Neural progenitor cell (in vitro differentiated cells): ENCODE measurements at regions not wholly inside any gene's neighbourhood (a gene's known extent, or its start where the extent isn't known, plus 50 kb on each side); places are given as distances from the start of the nearest gene placed in this dataset.

Source experiments
- DNase-seq: peaks from one replicate; pipeline ENCODE4 v3.0.0-alpha.2; 2016; ENCODE audit warnings: low spot score
- H2AFZ ChIP-seq: fragments of 200-600 bp; sonication (generic); replicated peaks from 2 replicates; pipeline ENCODE4 v1.6.1; 2016; ENCODE audit warnings: antibody characterized with exemption
- H3F3A ChIP-seq: fragments of 200-600 bp; sonication (generic); 2 replicates; pipeline ENCODE4 v1.6.1; 2016; ENCODE audit warnings: antibody characterized with exemption, low read depth
- H3K27ac ChIP-seq: fragments of 200-600 bp; sonication (generic); 2 replicates; pipeline ENCODE4 v1.5.1; 2016; ENCODE audit warnings: mild to moderate bottlenecking
- H3K27me3 ChIP-seq: fragments of 200-600 bp; sonication (generic); 2 replicates; pipeline ENCODE4 v1.6.1; 2016; ENCODE audit warnings: mild to moderate bottlenecking, moderate library complexity
- H3K36me3 ChIP-seq: fragments of 200-600 bp; sonication (generic); 2 replicates; pipeline ENCODE4 v1.5.1; 2016
- H3K4me1 ChIP-seq: fragments of 200-600 bp; sonication (generic); 2 replicates; pipeline ENCODE4 v1.6.1; 2016; ENCODE audit warnings: mixed run types
- H3K4me2 ChIP-seq: fragments of 200-600 bp; sonication (generic); 2 replicates; pipeline ENCODE4 v1.6.1; 2016
- H3K4me3 ChIP-seq: fragments of 200-600 bp; sonication (generic); 2 replicates; pipeline ENCODE4 v1.5.1; 2016
- H3K79me2 ChIP-seq: fragments of 200-600 bp; sonication (generic); 2 replicates; pipeline ENCODE4 v1.6.1; 2016; ENCODE audit warnings: low read depth
- H3K9ac ChIP-seq: fragments of 200-600 bp; sonication (generic); 2 replicates; pipeline ENCODE4 v1.6.1; 2016
- H3K9me3 ChIP-seq: fragments of 200-600 bp; sonication (generic); 2 replicates; pipeline ENCODE4 v1.5.1; 2016; ENCODE audit warnings: low read depth
- H4K20me1 ChIP-seq: fragments of 200-600 bp; sonication (generic); 2 replicates; pipeline ENCODE4 v1.6.1; 2016; ENCODE audit warnings: low read depth
- H3K27ac Mint-ChIP-seq: 3 replicates; pipeline ENCODE4 v1.8.0; 2021; ENCODE audit warnings: mixed read lengths
- H3K27me3 Mint-ChIP-seq: 2 replicates; pipeline ENCODE4 v1.8.0; 2022; ENCODE audit warnings: low read depth, mild to moderate bottlenecking, inconsistent platforms, moderate library complexity, mixed read lengths; ENCODE audit not compliant: insufficient read depth
- H3K36me3 Mint-ChIP-seq: 3 replicates; pipeline ENCODE4 v1.8.0; 2021; ENCODE audit warnings: mixed read lengths
- H3K4me1 Mint-ChIP-seq: 3 replicates; pipeline ENCODE4 v1.8.0; 2021; ENCODE audit warnings: mixed read lengths
- H3K4me3 Mint-ChIP-seq: 3 replicates; pipeline ENCODE4 v1.8.0; 2021; ENCODE audit warnings: mild to moderate bottlenecking, moderate library complexity, mixed read lengths
- H3K9me3 Mint-ChIP-seq: 3 replicates; pipeline ENCODE4 v1.8.0; 2020; ENCODE audit warnings: mixed read lengths
- EZH2 ChIP-seq: fragments of 200-600 bp; sonication (generic); IDR thresholded peaks from 2 replicates; pipeline ENCODE4 v1.6.1; 2017; ENCODE audit warnings: antibody characterized with exemption, mild to moderate bottlenecking, moderate library complexity
- EZH2phosphoT487 ChIP-seq: fragments of 200-600 bp; sonication (generic); IDR thresholded peaks from 2 replicates; pipeline ENCODE4 v1.6.1; 2017; ENCODE audit warnings: antibody characterized with exemption
- TF ChIP-seq, protein P1 (sequence below): fragments of 200-600 bp; sonication (generic); IDR thresholded peaks from 2 replicates; pipeline ENCODE4 v1.5.1; 2017; ENCODE audit warnings: antibody characterized with exemption, mild to moderate bottlenecking

DNA sequence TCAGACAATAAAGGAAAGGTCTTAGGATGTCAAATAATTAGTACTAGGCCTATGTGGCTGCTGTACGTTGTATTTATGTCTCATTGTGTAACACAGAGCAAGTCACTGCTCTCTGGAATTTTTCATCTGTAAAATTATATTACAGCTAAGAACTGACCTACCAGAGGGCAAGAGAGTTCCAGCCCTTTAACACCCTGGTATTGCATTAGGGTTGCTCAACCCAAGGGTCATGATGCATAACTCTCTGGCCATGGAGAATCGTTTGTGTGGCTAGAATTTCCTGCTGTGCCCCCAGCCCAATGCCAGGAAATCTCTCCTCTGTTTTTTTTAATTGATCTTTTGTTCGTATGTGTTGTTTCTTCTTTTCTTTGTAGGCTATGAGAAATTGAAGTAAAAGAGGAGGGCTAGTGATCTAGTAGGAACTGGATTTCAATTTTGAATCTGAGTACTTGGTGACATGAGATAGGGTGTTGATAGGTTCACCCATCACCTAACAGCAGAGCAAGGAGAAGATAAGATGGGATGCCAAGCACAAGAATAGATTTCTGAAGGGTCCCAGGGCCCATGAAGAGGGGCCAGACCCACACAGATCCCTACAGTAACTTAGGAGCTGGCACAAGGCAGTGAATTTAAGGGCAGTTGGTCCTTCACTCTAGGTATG, 571.2 kb upstream of the TNP1 start:
- Histone ChIP-seq H2AFZ (no peak overlapping the region), H3F3A (no peaks in the 10 kb centered on the region), H3K4me2 (no peak overlapping the region), H3K9ac (no peak overlapping the region), H3K79me2 (no peaks in the 10 kb centered on the region), H3K4me3 (no peak overlapping the region), H3K27me3 (no peaks in the 10 kb centered on the region), H3K4me1 (peaks cover 27% of the 10 kb centered on the region), H3K36me3 (no peaks in the 10 kb centered on the region), H4K20me1 (no peaks in the 10 kb centered on the region), H3K27ac (no peak overlapping the region), H3K9me3 (no peaks in the 10 kb centered on the region)
- Mint-ChIP-seq H3K36me3 (no peaks in the 10 kb centered on the region), H3K27ac (no peak overlapping the region), H3K9me3 (no peaks in the 10 kb centered on the region), H3K27me3 (peaks cover 5% of the 10 kb centered on the region), H3K4me3 (no peak overlapping the region), H3K4me1 (peaks cover 33% of the 10 kb centered on the region)
- TF ChIP-seq EZH2 = no peak
- TF ChIP-seq, protein P1, sequence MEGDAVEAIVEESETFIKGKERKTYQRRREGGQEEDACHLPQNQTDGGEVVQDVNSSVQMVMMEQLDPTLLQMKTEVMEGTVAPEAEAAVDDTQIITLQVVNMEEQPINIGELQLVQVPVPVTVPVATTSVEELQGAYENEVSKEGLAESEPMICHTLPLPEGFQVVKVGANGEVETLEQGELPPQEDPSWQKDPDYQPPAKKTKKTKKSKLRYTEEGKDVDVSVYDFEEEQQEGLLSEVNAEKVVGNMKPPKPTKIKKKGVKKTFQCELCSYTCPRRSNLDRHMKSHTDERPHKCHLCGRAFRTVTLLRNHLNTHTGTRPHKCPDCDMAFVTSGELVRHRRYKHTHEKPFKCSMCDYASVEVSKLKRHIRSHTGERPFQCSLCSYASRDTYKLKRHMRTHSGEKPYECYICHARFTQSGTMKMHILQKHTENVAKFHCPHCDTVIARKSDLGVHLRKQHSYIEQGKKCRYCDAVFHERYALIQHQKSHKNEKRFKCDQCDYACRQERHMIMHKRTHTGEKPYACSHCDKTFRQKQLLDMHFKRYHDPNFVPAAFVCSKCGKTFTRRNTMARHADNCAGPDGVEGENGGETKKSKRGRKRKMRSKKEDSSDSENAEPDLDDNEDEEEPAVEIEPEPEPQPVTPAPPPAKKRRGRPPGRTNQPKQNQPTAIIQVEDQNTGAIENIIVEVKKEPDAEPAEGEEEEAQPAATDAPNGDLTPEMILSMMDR = no peak
- TF ChIP-seq EZH2phosphoT487 = no peak
- DNase-seq = no peak

DNA sequence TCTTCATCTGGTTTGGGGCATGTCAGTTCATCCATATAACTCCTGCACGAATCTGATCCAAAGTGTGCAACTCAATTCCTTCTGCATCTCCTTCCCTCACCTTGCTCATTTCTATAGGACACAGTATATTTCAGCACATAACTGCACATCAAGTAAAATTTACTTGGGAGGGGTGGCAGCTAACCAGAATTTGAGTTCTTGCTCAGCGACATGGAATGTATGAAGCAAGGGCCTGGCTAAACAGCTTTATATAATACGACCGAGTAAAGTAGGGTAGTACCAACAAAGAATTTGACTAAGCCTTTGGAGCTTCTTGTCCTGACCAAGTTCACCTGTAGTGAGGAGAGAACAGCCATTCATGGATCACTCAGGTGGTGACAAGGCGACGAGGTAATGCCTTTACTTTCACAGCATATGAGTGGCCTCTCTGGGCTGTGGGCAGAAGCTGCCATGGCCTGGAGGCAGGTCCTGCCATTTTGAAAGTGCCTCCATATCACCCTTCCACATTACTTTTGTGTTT, 570.2 kb upstream of the TNP1 start:
- H3K79me2 ChIP-seq = no peaks in the 10 kb centered on the region
- no peaks in the 10 kb centered on the region for H3K9me3 Mint-ChIP-seq
- H3K4me2 ChIP-seq = no peak overlapping the region
- H3K27me3 ChIP-seq = no peaks in the 10 kb centered on the region
- H3K9ac ChIP-seq = no peak overlapping the region
- H3K4me3 ChIP-seq = no peak overlapping the region
- H3K27ac ChIP-seq = no peak overlapping the region
- H3K36me3 ChIP-seq = no peaks in the 10 kb centered on the region
- peaks cover 5% of the 10 kb centered on the region for H3K27me3 Mint-ChIP-seq
- no peak for DNase-seq
- H3K4me1 ChIP-seq = peaks cover 27% of the 10 kb centered on the region
- peaks cover 28% of the 10 kb centered on the region for H3K4me1 Mint-ChIP-seq
- H3K36me3 Mint-ChIP-seq = no peaks in the 10 kb centered on the region
- H3K9me3 ChIP-seq = no peaks in the 10 kb centered on the region
- H3K4me3 Mint-ChIP-seq = no peak overlapping the region
- no peaks in the 10 kb centered on the region for H4K20me1 ChIP-seq
- TF ChIP-seq EZH2phosphoT487 (no peak), EZH2 (no peak)
- TF ChIP-seq, protein P1 = no peak
- no peak overlapping the region for H2AFZ ChIP-seq
- no peak overlapping the region for H3K27ac Mint-ChIP-seq
- H3F3A ChIP-seq = no peaks in the 10 kb centered on the region

DNA sequence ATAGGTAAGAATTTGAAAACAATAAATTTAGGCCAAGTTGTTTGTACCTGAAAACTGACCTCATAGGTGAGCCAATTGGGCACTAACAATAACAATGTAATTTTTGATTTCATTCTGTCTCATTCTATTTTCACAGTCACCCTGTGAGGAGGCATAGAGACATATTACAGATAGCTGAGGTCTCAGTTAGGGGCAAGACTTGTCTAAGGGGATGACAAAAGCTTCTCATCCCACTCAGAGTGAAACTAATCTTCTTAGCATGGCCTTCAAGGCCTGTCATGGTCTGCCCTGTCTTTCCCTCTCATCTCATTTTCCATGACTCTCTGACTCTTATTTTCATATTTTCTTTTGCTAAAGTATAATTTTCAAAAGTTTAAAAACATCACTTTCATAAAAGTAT, 562.0 kb upstream of the TNP1 start:
- no peak overlapping the region for H3K27ac Mint-ChIP-seq
- H2AFZ ChIP-seq = no peak overlapping the region
- no peak overlapping the region for H3K4me3 Mint-ChIP-seq
- no peaks in the 10 kb centered on the region for H3F3A ChIP-seq
- H3K36me3 Mint-ChIP-seq = no peaks in the 10 kb centered on the region
- no peak overlapping the region for H3K4me2 ChIP-seq
- H3K27ac ChIP-seq = no peak overlapping the region
- no peak overlapping the region for H3K4me3 ChIP-seq
- H3K4me1 Mint-ChIP-seq = peaks cover 3% of the 10 kb centered on the region
- H3K9me3 Mint-ChIP-seq = no peaks in the 10 kb centered on the region
- no peaks in the 10 kb centered on the region for H3K79me2 ChIP-seq
- no peak for DNase-seq
- no peak overlapping the region for H3K9ac ChIP-seq
- H3K4me1 ChIP-seq = no peaks in the 10 kb centered on the region
- no peaks in the 10 kb centered on the region for H3K9me3 ChIP-seq
- no peaks in the 10 kb centered on the region for H4K20me1 ChIP-seq
- no peaks in the 10 kb centered on the region for H3K27me3 ChIP-seq
- H3K36me3 ChIP-seq = no peaks in the 10 kb centered on the region
- H3K27me3 Mint-ChIP-seq = peaks cover 3% of the 10 kb centered on the region
- TF ChIP-seq, protein P1 = no peak
- no peak for TF ChIP-seq EZH2phosphoT487
- no peak for TF ChIP-seq EZH2
